K562 (cell line): ENCODE measurements at regions not wholly inside any gene's neighbourhood (a gene's known extent, or its start where the extent isn't known, plus 50 kb on each side); places are given as distances from the start of the nearest gene placed in this dataset.

Source experiments
- ATAC-seq: fragments of 200-7000 bp; cut with Tn5 transposase; 3 replicates; pipeline ENCODE4 v1.9.1; 2020; ENCODE audit warnings: moderate library complexity
- BruUV-seq: library from RNA; stranded (reverse); fragments of 400-500 nt; replicated peaks from 2 replicates; lab custom pipeline; 2021; lab: Mats Ljungman, UMichigan
- CTCF ChIA-PET: fragments of 300-600 bp; formaldehyde crosslinking; extraction: SDS; loops from one replicate; lab custom pipeline; 2021; ENCODE audit warnings: low intra/inter-chr PET ratio; lab: Yijun Ruan, JAX
- POLR2A ChIA-PET: fragments of 300-600, 350-650 bp; sonication (Branson Sonifier 250); formaldehyde crosslinking; extraction: SDS; loops from one replicate; lab custom pipeline; 2021; ENCODE audit warnings: antibody characterized with exemption, inconsistent platforms; lab: Yijun Ruan, JAX
- DNase-seq, 4 experiments: peaks; one replicate each; pipeline versions ENCODE4 v3.0.0 to v3.0.0-alpha.2; 2011 to 2018; ENCODE audit warnings: low spot score in 3 of 4, mixed read lengths in 3 of 4; ENCODE audit errors: extremely low read depth in 1 of 4
- FAIRE-seq: peaks from 2 replicates; lab custom pipeline; 2011; peaks lifted over from hg19 to GRCh38; lab: Jason Lieb, UNC
- H2AFZ ChIP-seq: 2 replicates; pipeline ENCODE4 v1.6.0; 2011; ENCODE audit warnings: low read depth, low read length, control low read depth, inconsistent platforms
- H3K27ac ChIP-seq: fragments of 200-600 bp; 3 replicates; pipeline ENCODE4 v1.8.0; 2011; ENCODE audit warnings: low read depth, mild to moderate bottlenecking, control low read depth, inconsistent platforms, low read length, moderate library complexity, mixed read lengths; ENCODE audit errors: extremely low read depth
- H3K27me3 ChIP-seq, 2 experiments: fragments of 300-600 bp in 1 of 2; 2 replicates in 1 of 2; 3 replicates in 1 of 2; pipeline versions ENCODE4 v1.6.0 to v1.8.0; 2011; ENCODE audit warnings: inconsistent platforms in 2 of 2, low read length in 2 of 2, mild to moderate bottlenecking in 1 of 2, mixed read lengths in 1 of 2, moderate library complexity in 1 of 2; ENCODE audit not compliant: control insufficient read depth in 2 of 2, insufficient read depth in 2 of 2
- H3K36me3 ChIP-seq: fragments of 300-600 bp; 3 replicates; pipeline ENCODE4 v1.8.0; 2011; ENCODE audit warnings: mild to moderate bottlenecking, low read length, inconsistent platforms; ENCODE audit not compliant: control insufficient read depth, insufficient read depth
- H3K4me1 ChIP-seq, 2 experiments: fragments of 200-600 bp in 1 of 2; replicated peaks in 1 of 2; 2 replicates in 1 of 2; 3 replicates in 1 of 2; pipeline versions ENCODE4 v1.5.1 to v1.8.0; 2011; ENCODE audit warnings: inconsistent platforms in 2 of 2, low read length in 2 of 2, mild to moderate bottlenecking in 1 of 2, mixed read lengths in 1 of 2, moderate library complexity in 1 of 2; ENCODE audit not compliant: control insufficient read depth in 2 of 2, insufficient read depth in 2 of 2
- H3K4me2 ChIP-seq: 2 replicates; pipeline ENCODE4 v1.6.1; 2011; ENCODE audit warnings: low read length, control low read depth, inconsistent platforms, mixed read lengths; ENCODE audit not compliant: insufficient read depth
- H3K4me3 ChIP-seq: fragments of 200-600 bp; sonication (generic), shearing (Covaris generic); 2 replicates; pipeline ENCODE4 v1.5.1; 2016; ENCODE audit warnings: control low read depth, inconsistent platforms
- H3K79me2 ChIP-seq: fragments of 200-600 bp; 3 replicates; pipeline ENCODE4 v1.8.0; 2011; ENCODE audit warnings: low read length, inconsistent platforms; ENCODE audit not compliant: control insufficient read depth, insufficient read depth
- H3K9ac ChIP-seq, 2 experiments: 2 replicates each; pipeline versions ENCODE4 v1.6.0 to v1.6.1; 2011; ENCODE audit warnings: low read depth in 2 of 2, low read length in 2 of 2, control low read depth in 1 of 2, inconsistent platforms in 1 of 2, mild to moderate bottlenecking in 1 of 2, mixed read lengths in 1 of 2; ENCODE audit not compliant: insufficient read depth in 1 of 2
- H3K9me1 ChIP-seq: one replicate; pipeline ENCODE4 v1.6.0; 2011; ENCODE audit warnings: inconsistent platforms, mild to moderate bottlenecking, low read length, moderate library complexity; ENCODE audit not compliant: control insufficient read depth, insufficient read depth
- H3K9me3 ChIP-seq: replicated peaks from 2 replicates; pipeline ENCODE4 v1.5.1; 2011; ENCODE audit warnings: low read depth, low read length, inconsistent platforms; ENCODE audit not compliant: control insufficient read depth, insufficient read depth
- H4K20me1 ChIP-seq: replicated peaks from 2 replicates; pipeline ENCODE4 v1.6.1; 2011; ENCODE audit warnings: low read length, inconsistent platforms, mixed read lengths; ENCODE audit not compliant: control insufficient read depth, insufficient read depth
- BACH1 ChIP-seq: fragments of 200-800 bp; sonication (Bioruptor generic); IDR thresholded peaks from 2 replicates; pipeline ENCODE4 v1.6.1; 2016; ENCODE audit warnings: missing genetic modification characterization, missing compliant biosample characterization
- CBX8 ChIP-seq: fragments of 200-600 bp; sonication (generic); IDR thresholded peaks from 2 replicates; pipeline ENCODE4 v1.6.1; 2012; ENCODE audit warnings: borderline replicate concordance, mixed run types, low read depth, mild to moderate bottlenecking, moderate library complexity, mixed read lengths, low read length, control low read depth, inconsistent platforms; ENCODE audit not compliant: poor library complexity, severe bottlenecking; ENCODE audit errors: extremely low read depth
- CEBPB ChIP-seq: fragments of 450-650 bp; IDR thresholded peaks from 2 replicates; pipeline ENCODE4 v1.6.1; 2016; ENCODE audit warnings: missing genetic modification characterization, missing compliant biosample characterization
- DLX4 ChIP-seq: fragments of 250-450 bp; sonication (Bioruptor Pico); IDR thresholded peaks from 2 replicates; pipeline ENCODE4 v1.6.1; 2021; ENCODE audit warnings: mild to moderate bottlenecking
- GTF2A2 ChIP-seq: IDR thresholded peaks from 2 replicates; pipeline ENCODE4 v1.6.1; 2016; ENCODE audit warnings: mild to moderate bottlenecking, missing genetic modification characterization, missing compliant biosample characterization
- HDAC1 ChIP-seq, 2 experiments: fragments of 450-650 bp; IDR thresholded peaks; 2 replicates each; pipeline ENCODE4 v1.6.1; 2016 to 2017; ENCODE audit warnings: inconsistent platforms in 1 of 2, mild to moderate bottlenecking in 1 of 2, moderate library complexity in 1 of 2
- KLF13 ChIP-seq: fragments of 450-650 bp; IDR thresholded peaks from 2 replicates; pipeline ENCODE4 v1.6.1; 2016; ENCODE audit warnings: missing genetic modification characterization, low read depth, mild to moderate bottlenecking, missing compliant biosample characterization, moderate library complexity, borderline replicate concordance
- PATZ1 ChIP-seq: fragments of 250-450 bp; sonication (Bioruptor Pico); IDR thresholded peaks from 2 replicates; pipeline ENCODE4 v1.5.0; 2020; ENCODE audit warnings: mild to moderate bottlenecking, borderline replicate concordance
- PTRF ChIP-seq: fragments of 450-650 bp; IDR thresholded peaks from 2 replicates; pipeline ENCODE4 v1.6.1; 2016; ENCODE audit warnings: mild to moderate bottlenecking, missing genetic modification characterization, missing compliant biosample characterization
- SIN3A ChIP-seq, 2 experiments: fragments of 150-350 bp in 1 of 2; IDR thresholded peaks; 2 replicates each; pipeline ENCODE4 v1.6.1; 2011 to 2016; ENCODE audit warnings: borderline replicate concordance in 2 of 2, low read depth in 2 of 2, low read length in 2 of 2, mild to moderate bottlenecking in 2 of 2, moderate library complexity in 2 of 2; ENCODE audit not compliant: control insufficient read depth in 1 of 2
- TEAD2 ChIP-seq: fragments of 450-650 bp; IDR thresholded peaks from 2 replicates; pipeline ENCODE4 v1.6.1; 2016; ENCODE audit warnings: missing genetic modification characterization, control low read depth, missing compliant biosample characterization
- TRIM28 ChIP-seq: fragments of 450-650 bp; IDR thresholded peaks from 2 replicates; pipeline ENCODE4 v1.6.1; 2017
- ZNF551 ChIP-seq: fragments of 250-450 bp; sonication (Bioruptor Pico); IDR thresholded peaks from 2 replicates; pipeline ENCODE4 v1.5.0; 2021; ENCODE audit warnings: mild to moderate bottlenecking, moderate library complexity
- ZZZ3 ChIP-seq: fragments of 450-650 bp; IDR thresholded peaks from 2 replicates; pipeline ENCODE4 v1.6.1; 2016; ENCODE audit warnings: antibody characterized with exemption, mild to moderate bottlenecking, moderate library complexity
- WGBS: fragments of 100-300 bp; shearing (Covaris generic); methylation state at CpG from one replicate; pipeline ENCODE4 v1.1.6; 2016; ENCODE audit warnings: low coverage, mixed read lengths; ENCODE audit not compliant: insufficient coverage; ENCODE audit errors: missing lambda C conversion rate; 5-methylcytosine and 5-hydroxymethylcytosine counted together
- in situ Hi-C: fragments of 300-500 bp; cut with MboI; formaldehyde crosslinking; loops from 4 replicates; pipeline ENCODE4 v1.15.0; 2018; ENCODE audit warnings: inconsistent platforms, mixed read lengths
- intact Hi-C: fragments of 100-400 bp; cut with micrococcal nuclease; formaldehyde crosslinking; loops from 2 replicates; pipeline ENCODE4 v1.14.2; 2022

- Histone ChIP-seq H3K36me3 (no peaks in the 10 kb centered on the region), H3K4me1 (no peaks in the 10 kb centered on the region), H3K9ac (no peak overlapping the region), H3K9me3 (0 out of 2 replicates have a peak, but pooled peaks cover 4% of the 10 kb centered on the region), H3K27ac (no peak overlapping the region), H3K79me2 (no peaks in the 10 kb centered on the region), H4K20me1 (no peaks in the 10 kb centered on the region), H3K27me3 (no peaks in the 10 kb centered on the region), H3K4me2 (no peak overlapping the region), H3K9me1 (no peaks in the 10 kb centered on the region), H2AFZ (no peak overlapping the region), H3K4me3 (no peak overlapping the region)
- no TSS peak for BruUV-seq
- ATAC-seq (no peak), DNase-seq (no peak), FAIRE-seq (no peak)
- in situ Hi-C loops (no loop called here), intact Hi-C loops (no loop called here)
- ChIA-PET CTCF (no interaction called here), POLR2A (no interaction called here)
- TF ChIP-seq TRIM28 = peak; percentile 83; the same call in 1 of the 2 replicates
- TF ChIP-seq ZNF551 (CRISPR knock-in tag) = no peak
- WGBS = 0% methylated on average over 2 of the region's 2 CpGs
Measured at GRCh38 chr7:79732535-79732934, 279.1 kb upstream of the MAGI2 start.

- Histone ChIP-seq H3K4me3 (no peak overlapping the region), H3K9me1 (no peaks in the 10 kb centered on the region), H3K4me1 (no peaks in the 10 kb centered on the region), H3K9ac (no peak overlapping the region), H3K36me3 (no peaks in the 10 kb centered on the region), H3K27me3 (no peaks in the 10 kb centered on the region), H3K9me3 (0 out of 2 replicates have a peak, but pooled peaks cover 4% of the 10 kb centered on the region), H3K79me2 (no peaks in the 10 kb centered on the region), H3K4me2 (no peak overlapping the region), H3K27ac (no peak overlapping the region), H2AFZ (no peak overlapping the region), H4K20me1 (no peaks in the 10 kb centered on the region)
- intact Hi-C loops (no loop called here), in situ Hi-C loops (no loop called here)
- POLR2A ChIA-PET = no interaction called here
- ATAC-seq (no peak), DNase-seq (no peak), FAIRE-seq (no peak)
- CTCF ChIA-PET = no interaction called here
- no TSS peak for BruUV-seq
- WGBS = 1% methylated on average over 4 of the region's 4 CpGs
- TF ChIP-seq BACH1 (no peak), KLF13 (tag) (no peak), CBX8 (no peak), PTRF (no peak), HDAC1 (IDR thresholded peaks at IDR 0.05) (no peak), TEAD2 (tag) (no peak), CEBPB (tag) (no peak), GTF2A2 (tag) (no peak), PATZ1 (CRISPR knock-in tag) (no peak), ZZZ3 (no peak), DLX4 (CRISPR knock-in tag) (no peak), SIN3A (IDR thresholded peaks at IDR 0.05; ENCODE audit: borderline replicate concordance in 2 of 2, control insufficient read depth in 1 of 2, low read depth in 2 of 2, low read length in 2 of 2) (no peak)
Measured at GRCh38 chr7:79730971-79731370, 277.5 kb upstream of the MAGI2 start.
